Endothelial cell (in vitro differentiated cells): ENCODE measurements at regions not wholly inside any gene's neighbourhood (a gene's known extent, or its start where the extent isn't known, plus 50 kb on each side); places are given as distances from the start of the nearest gene placed in this dataset.

Experiments
- DNase-seq: peaks from one replicate; pipeline ENCODE4 v3.0.0; 2021; ENCODE audit warnings: low spot score
- H3K27ac Mint-ChIP-seq: one replicate; pipeline ENCODE4 v1.8.0; 2021; ENCODE audit warnings: mixed read lengths, inconsistent platforms; ENCODE audit not compliant: unreplicated experiment
- H3K27me3 Mint-ChIP-seq: one replicate; pipeline ENCODE4 v1.8.0; 2021; ENCODE audit warnings: mild to moderate bottlenecking, moderate library complexity, mixed read lengths, inconsistent platforms; ENCODE audit not compliant: unreplicated experiment
- H3K36me3 Mint-ChIP-seq: one replicate; pipeline ENCODE4 v1.8.0; 2021; ENCODE audit warnings: mild to moderate bottlenecking, low read depth, mixed read lengths, inconsistent platforms; ENCODE audit not compliant: unreplicated experiment
- H3K4me1 Mint-ChIP-seq: one replicate; pipeline ENCODE4 v1.8.0; 2021; ENCODE audit warnings: mild to moderate bottlenecking, mixed read lengths, inconsistent platforms; ENCODE audit not compliant: unreplicated experiment
- H3K4me3 Mint-ChIP-seq: one replicate; pipeline ENCODE4 v1.8.0; 2021; ENCODE audit warnings: mild to moderate bottlenecking, mixed read lengths, inconsistent platforms; ENCODE audit not compliant: unreplicated experiment
- H3K9me3 Mint-ChIP-seq: one replicate; pipeline ENCODE4 v1.8.0; 2021; ENCODE audit warnings: mixed read lengths, inconsistent platforms; ENCODE audit not compliant: unreplicated experiment
- TF ChIP-seq, protein P1 (sequence below): fragments of 200-600 bp; sonication (generic); IDR thresholded peaks from one replicate; pipeline ENCODE4 v1.5.0; 2021; ENCODE audit warnings: antibody characterized with exemption; ENCODE audit not compliant: unreplicated experiment

DNA sequence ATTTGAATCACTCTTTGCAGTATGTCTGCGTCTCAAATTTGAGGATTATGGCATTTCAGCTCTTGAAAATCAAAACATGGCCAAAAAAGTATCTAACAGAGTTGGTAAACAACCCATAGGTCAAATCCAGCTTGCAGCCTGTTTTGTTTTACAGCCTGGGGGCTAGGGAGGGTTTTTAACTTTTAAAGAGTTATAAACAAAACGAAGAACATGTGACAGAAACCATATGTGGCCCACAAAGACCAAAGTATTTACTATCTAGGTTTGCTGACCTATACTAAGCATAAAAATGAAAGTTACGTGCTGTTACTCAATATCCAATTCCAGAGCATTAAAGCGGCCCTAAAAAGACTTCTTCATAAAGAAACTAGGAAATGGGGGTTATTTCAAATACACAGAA, 55.5 kb upstream of the STARD3NL start:
- TF ChIP-seq, protein P1, sequence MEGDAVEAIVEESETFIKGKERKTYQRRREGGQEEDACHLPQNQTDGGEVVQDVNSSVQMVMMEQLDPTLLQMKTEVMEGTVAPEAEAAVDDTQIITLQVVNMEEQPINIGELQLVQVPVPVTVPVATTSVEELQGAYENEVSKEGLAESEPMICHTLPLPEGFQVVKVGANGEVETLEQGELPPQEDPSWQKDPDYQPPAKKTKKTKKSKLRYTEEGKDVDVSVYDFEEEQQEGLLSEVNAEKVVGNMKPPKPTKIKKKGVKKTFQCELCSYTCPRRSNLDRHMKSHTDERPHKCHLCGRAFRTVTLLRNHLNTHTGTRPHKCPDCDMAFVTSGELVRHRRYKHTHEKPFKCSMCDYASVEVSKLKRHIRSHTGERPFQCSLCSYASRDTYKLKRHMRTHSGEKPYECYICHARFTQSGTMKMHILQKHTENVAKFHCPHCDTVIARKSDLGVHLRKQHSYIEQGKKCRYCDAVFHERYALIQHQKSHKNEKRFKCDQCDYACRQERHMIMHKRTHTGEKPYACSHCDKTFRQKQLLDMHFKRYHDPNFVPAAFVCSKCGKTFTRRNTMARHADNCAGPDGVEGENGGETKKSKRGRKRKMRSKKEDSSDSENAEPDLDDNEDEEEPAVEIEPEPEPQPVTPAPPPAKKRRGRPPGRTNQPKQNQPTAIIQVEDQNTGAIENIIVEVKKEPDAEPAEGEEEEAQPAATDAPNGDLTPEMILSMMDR: no peak
- no peak for DNase-seq
- H3K27me3 Mint-ChIP-seq: no peaks in the 10 kb centered on the region
- no peaks in the 10 kb centered on the region for H3K36me3 Mint-ChIP-seq
- H3K27ac Mint-ChIP-seq: no peak overlapping the region
- H3K9me3 Mint-ChIP-seq: no peaks in the 10 kb centered on the region
- H3K4me3 Mint-ChIP-seq: no peak overlapping the region
- H3K4me1 Mint-ChIP-seq: peaks cover 3% of the 10 kb centered on the region

DNA sequence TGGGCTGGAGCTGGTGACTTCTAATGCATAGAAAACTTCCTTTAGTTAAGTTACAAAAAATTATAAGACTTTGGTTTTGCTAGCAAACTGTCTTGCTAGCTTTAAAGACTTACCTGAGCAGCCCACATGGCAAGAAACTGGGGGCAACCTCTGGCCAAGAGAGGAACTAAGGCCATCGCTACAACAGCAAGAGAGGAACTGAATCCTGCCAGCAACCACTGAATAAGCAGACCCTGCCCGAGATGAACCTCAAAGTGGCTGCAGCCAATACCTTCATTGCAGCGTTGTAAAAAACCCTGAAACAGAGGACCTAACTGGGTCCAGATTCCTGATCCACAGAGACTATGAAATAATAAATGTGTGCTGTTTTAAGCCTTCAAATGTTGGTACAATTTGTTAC, 54.6 kb upstream of the STARD3NL start:
- Mint-ChIP-seq H3K36me3 (no peaks in the 10 kb centered on the region), H3K9me3 (no peaks in the 10 kb centered on the region), H3K4me1 (peaks cover 6% of the 10 kb centered on the region), H3K4me3 (no peak overlapping the region), H3K27ac (no peak overlapping the region), H3K27me3 (no peaks in the 10 kb centered on the region)
- TF ChIP-seq, protein P1: no peak
- no peak for DNase-seq

DNA sequence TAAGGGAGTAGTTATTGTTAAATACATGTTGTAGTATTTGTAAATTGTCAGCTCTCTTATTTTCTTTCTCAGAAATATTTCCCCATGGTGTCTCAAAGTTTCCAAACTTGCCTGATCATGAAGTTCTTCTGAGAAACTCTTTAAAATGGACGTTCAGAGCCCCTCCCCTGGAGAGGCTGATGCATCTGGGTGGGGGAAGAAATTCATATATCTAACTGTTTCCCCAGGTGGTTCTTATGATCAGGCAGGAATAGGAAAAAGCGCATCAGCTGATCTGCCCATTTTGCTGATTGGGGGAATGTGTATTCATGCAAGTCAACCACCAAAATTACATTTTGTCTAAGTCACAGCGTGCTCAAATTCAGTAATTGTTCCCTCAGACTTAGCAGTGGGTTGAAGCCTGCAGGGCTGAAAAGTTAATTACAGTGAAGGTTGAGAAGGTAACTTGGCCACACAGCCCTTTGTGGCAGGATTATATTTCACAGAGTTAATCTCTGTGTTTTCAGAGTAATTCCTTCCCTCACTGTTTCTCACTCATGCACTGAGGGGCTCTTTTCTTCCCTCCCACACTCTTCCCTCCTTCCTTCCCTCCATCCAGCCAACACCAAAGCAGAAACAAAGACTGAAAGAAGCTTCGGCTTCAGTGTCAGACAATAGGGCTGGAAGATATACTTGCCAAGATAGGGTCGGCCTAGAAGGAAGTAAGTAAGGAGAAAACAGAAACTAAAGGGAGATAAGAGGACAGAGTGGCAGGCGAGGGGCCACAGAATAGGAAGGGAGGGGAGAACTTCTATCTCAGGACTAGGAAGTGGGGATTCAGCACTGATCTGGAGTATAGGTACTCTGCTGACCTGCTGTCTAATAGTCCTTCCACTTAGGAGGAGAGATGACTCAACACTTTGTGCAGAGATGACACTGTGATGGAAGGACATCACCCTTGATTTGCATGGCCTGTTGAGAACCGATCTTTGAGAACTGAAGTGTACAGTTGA, 50.5 kb upstream of the STARD3NL start:
- no peaks in the 10 kb centered on the region for H3K36me3 Mint-ChIP-seq

More for the DNA sequence above, 50.5 kb upstream of the STARD3NL start:
- TF ChIP-seq, protein P1: no peak
- DNase-seq: no peak
- Mint-ChIP-seq H3K9me3 (no peaks in the 10 kb centered on the region), H3K27me3 (peaks cover 3% of the 10 kb centered on the region), H3K4me3 (no peak overlapping the region), H3K27ac (no peak overlapping the region), H3K4me1 (peaks cover 6% of the 10 kb centered on the region)
